Psoas muscle (tissue), 7 donors: ENCODE measurements at regions not wholly inside any gene's neighbourhood (a gene's known extent, or its start where the extent isn't known, plus 50 kb on each side); places are given as distances from the start of the nearest gene placed in this dataset.

Experiments used
- ATAC-seq, 4 donors: fragments of 200-7000 bp; cut with Tn5 transposase; one replicate each; pipeline ENCODE4 v1.9.1; 2020; ENCODE audit warnings: moderate library complexity in 3 of 4, mild to moderate bottlenecking in 2 of 4
- DNase-seq, 2 donors: peaks; one replicate each; pipeline ENCODE4 v3.0.0-alpha.2; 2020
- H3K27ac ChIP-seq: fragments of 200-600 bp; one replicate; pipeline ENCODE4 v1.8.0; 2022
- H3K27me3 ChIP-seq, 3 donors: fragments of 200-600 bp in 1 of 3; one replicate each; pipeline versions ENCODE4 v1.6.1 to v1.8.0; 2013 to 2022; ENCODE audit warnings: low read length in 2 of 3, mild to moderate bottlenecking in 2 of 3, moderate library complexity in 1 of 3; ENCODE audit not compliant: insufficient read depth in 3 of 3
- H3K36me3 ChIP-seq, 2 donors: fragments of 200-600 bp in 1 of 2; one replicate each; pipeline versions ENCODE4 v1.6.1 to v1.8.0; 2013 to 2022; ENCODE audit warnings: low read depth in 1 of 2, mild to moderate bottlenecking in 1 of 2, moderate library complexity in 1 of 2; ENCODE audit not compliant: insufficient read depth in 1 of 2
- H3K4me1 ChIP-seq: fragments of 200-600 bp; one replicate; pipeline ENCODE4 v1.8.0; 2022
- H3K4me3 ChIP-seq: fragments of 200-600 bp; one replicate; pipeline ENCODE4 v1.8.0; 2022; ENCODE audit warnings: mild to moderate bottlenecking
- H3K9me3 ChIP-seq: fragments of 200-600 bp; one replicate; pipeline ENCODE4 v1.8.0; 2022
- WGBS, 3 donors: extraction: QIAGEN DNeasy Blood & Tissue Kit; methylation state at CpG; one replicate each; pipeline versions ENCODE4 v1.1.6 to v1.1.7; 2013; 5-methylcytosine and 5-hydroxymethylcytosine counted together
- intact Hi-C, 2 donors: fragments of 100-400 bp; cut with DNase I; formaldehyde crosslinking; loops; one replicate each; pipeline versions ENCODE4 v1.11.0 to v1.14.2; 2022
- TF ChIP-seq, protein P1 (sequence below): fragments of 200-600 bp; IDR thresholded peaks from one replicate; pipeline ENCODE4 v1.8.0; 2022; ENCODE audit warnings: antibody characterized with exemption
- donor health status: healthy with polysubstance abuse.
- donor health status: DM: no; HTN: no; CAD: no; lungs with moderate emphysema.
- donor health status: Bipolar disorder and iron deficiency.
- donor health status: healthy.
- donor health status: DM: yes; HTN: yes; CAD: no.
- donor health status: DM: no; HTN: no; CAD: no.
- donor health status: DM: yes; HTN: yes; CAD: no.

DNA sequence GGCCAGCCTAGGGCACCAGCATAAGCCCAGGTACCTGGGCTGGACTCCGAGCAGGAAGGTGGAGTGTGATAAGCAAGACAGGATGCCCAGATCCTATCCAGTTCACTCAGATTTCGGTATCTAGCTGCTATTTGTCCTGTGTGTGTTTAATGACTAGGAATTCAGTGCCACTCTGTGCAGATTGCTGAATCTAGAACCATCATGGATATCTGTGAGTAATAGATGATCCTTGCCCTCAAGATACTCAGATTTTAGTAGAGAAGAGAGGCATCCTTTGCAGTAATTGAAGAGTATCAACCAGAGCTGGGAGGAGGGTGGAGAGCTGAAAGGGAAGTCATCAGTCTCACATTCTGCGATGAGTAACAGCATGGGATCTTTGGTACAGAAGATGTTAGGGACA, 155.0 kb upstream of the ARID1B start:
- no peaks in the 10 kb centered on the region for H3K9me3 ChIP-seq
- no peak overlapping the region for H3K27ac ChIP-seq
- H3K36me3 ChIP-seq = no peaks in the 10 kb centered on the region
- H3K4me1 ChIP-seq = no peaks in the 10 kb centered on the region
- DNase-seq = no peak
- intact Hi-C loops = no loop called here
- TF ChIP-seq, protein P1, sequence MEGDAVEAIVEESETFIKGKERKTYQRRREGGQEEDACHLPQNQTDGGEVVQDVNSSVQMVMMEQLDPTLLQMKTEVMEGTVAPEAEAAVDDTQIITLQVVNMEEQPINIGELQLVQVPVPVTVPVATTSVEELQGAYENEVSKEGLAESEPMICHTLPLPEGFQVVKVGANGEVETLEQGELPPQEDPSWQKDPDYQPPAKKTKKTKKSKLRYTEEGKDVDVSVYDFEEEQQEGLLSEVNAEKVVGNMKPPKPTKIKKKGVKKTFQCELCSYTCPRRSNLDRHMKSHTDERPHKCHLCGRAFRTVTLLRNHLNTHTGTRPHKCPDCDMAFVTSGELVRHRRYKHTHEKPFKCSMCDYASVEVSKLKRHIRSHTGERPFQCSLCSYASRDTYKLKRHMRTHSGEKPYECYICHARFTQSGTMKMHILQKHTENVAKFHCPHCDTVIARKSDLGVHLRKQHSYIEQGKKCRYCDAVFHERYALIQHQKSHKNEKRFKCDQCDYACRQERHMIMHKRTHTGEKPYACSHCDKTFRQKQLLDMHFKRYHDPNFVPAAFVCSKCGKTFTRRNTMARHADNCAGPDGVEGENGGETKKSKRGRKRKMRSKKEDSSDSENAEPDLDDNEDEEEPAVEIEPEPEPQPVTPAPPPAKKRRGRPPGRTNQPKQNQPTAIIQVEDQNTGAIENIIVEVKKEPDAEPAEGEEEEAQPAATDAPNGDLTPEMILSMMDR = no peak
- no peak overlapping the region for H3K4me3 ChIP-seq
- no peaks in the 10 kb centered on the region for H3K27me3 ChIP-seq
- 71 to 84% (median 77%) methylated on average over 3 of the region's 3 CpGs for WGBS, 3 donors
- ATAC-seq = no peak

DNA sequence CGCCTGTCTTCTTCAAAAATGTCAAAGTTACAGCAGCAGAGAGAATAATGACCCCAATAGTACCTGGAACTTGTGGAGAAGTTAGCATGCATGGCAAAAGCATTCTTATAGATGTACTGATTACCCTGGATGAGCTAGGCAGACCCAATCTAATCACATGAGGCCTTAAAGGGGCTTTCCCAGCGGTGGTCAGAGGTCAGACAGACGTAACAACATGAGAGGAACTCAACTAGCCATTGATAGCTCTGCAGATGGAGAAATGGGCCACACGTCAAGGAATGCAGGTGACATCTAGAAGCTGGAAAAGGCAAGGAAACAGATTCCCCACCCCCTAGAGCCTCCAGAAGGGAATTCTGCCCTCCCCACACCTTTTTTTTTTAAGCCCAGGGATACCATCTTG, 156.8 kb upstream of the ARID1B start:
- WGBS, 3 donors = 84 to 96% (median 92%) methylated on average over 4 of the region's 4 CpGs
- Histone ChIP-seq H3K27me3 (no peaks in the 10 kb centered on the region), H3K27ac (no peak overlapping the region), H3K4me1 (no peaks in the 10 kb centered on the region), H3K9me3 (no peaks in the 10 kb centered on the region), H3K4me3 (no peak overlapping the region), H3K36me3 (no peaks in the 10 kb centered on the region)
- TF ChIP-seq, protein P1 = no peak
- intact Hi-C loops = no loop called here
- ATAC-seq = no peak
- DNase-seq = no peak

DNA sequence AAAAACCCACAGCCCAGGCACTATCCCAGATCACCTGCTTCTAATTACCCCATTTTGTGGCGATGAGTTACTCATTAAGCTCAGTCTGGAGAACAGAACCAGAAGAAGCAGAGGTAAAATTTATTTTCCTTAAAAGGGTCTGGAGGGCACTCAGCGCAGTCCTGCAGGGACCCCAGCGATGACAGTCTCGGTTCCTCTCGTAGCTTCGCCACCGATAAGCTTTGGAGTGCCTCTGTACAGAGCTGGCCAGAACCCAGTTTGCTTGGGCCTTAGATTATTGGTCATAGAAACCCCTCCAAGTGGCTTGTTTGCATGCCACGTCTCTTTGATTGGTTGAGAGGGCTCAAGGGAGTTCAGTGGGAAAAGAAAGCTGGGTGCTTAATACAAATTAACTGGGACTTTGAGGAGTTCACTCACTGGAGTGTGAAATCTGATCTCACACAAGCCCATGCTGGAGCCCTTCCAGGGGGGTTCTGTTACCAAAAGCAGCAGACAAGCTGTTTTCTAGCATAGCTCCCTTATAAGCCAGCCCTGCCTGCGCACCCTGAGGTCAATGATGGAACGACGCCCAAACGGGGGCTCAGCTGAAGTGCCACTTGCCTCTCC, 158.5 kb upstream of the ARID1B start:
- intact Hi-C loops = no loop called here
- no peak overlapping the region for H3K4me3 ChIP-seq
- DNase-seq = no peak
- no peak overlapping the region for H3K27ac ChIP-seq
- no peak for ATAC-seq
- no peaks in the 10 kb centered on the region for H3K4me1 ChIP-seq
- WGBS, 3 donors = 34 to 46% (median 43%) methylated on average over 12 of the region's 12 CpGs
- TF ChIP-seq, protein P1 = no peak
- peaks cover 1% of the 10 kb centered on the region for H3K9me3 ChIP-seq
- H3K36me3 ChIP-seq = no peaks in the 10 kb centered on the region
- no peaks in the 10 kb centered on the region for H3K27me3 ChIP-seq

DNA sequence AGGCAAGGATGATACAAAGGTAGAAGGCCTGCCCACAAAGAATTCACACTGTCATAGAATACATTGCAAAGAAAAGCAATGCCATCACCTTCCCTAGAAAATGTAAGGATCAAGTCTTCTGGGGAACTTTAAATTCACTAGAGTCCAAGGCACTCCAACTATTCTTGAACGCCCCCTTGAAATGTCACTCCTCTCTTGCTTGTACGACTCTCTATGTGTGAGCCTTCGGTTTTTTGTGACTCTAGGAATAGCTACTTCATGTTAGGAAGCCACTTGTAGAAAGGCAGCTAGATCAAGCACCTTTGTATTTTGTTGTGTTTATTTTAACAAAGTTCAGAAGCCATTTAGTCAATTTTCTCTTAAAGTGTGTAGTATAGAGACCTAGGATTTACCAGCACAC, 159.2 kb upstream of the ARID1B start:
- no peaks in the 10 kb centered on the region for H3K4me1 ChIP-seq
- no peak overlapping the region for H3K4me3 ChIP-seq
- no peak overlapping the region for H3K27ac ChIP-seq
- DNase-seq (no peak), ATAC-seq (no peak)
- WGBS, 3 donors = 76 to 86% (median 82%) methylated on average over 3 of the region's 3 CpGs
- H3K27me3 ChIP-seq = no peaks in the 10 kb centered on the region
- H3K36me3 ChIP-seq = no peaks in the 10 kb centered on the region
- H3K9me3 ChIP-seq = peaks cover 3% of the 10 kb centered on the region
- TF ChIP-seq, protein P1 = no peak
- intact Hi-C loops = no loop called here

DNA sequence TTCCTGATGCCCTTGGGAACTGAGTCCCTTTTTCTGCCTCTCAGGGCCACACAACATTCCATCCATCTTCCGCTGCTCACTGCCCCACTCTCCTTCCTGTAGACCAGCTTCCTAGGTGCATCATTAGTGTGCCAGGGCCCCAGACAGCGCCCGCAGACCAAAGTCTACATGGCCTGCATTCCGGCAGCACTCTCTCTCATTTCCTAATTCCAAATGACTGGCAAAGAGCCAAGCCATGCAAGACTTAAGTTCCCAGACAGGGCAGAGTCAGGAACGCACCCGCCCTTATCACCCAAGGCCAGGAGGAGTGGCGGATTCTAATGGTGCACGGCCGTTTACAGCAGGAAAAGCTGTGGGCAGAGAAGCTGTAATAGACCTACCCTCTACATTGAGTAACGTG, 159.8 kb upstream of the ARID1B start:
- ATAC-seq (no peak), DNase-seq (no peak)
- Histone ChIP-seq H3K4me3 (no peak overlapping the region), H3K4me1 (no peaks in the 10 kb centered on the region), H3K9me3 (peaks cover 7% of the 10 kb centered on the region), H3K36me3 (no peaks in the 10 kb centered on the region), H3K27me3 (no peaks in the 10 kb centered on the region), H3K27ac (no peak overlapping the region)
- intact Hi-C loops = no loop called here
- TF ChIP-seq, protein P1 = no peak
- 61 to 79% (median 63%) methylated on average over 10 of the region's 10 CpGs for WGBS, 3 donors
